AG08395 (cell line): ENCODE measurements at regions not wholly inside any gene's neighbourhood (a gene's known extent, or its start where the extent isn't known, plus 50 kb on each side); places are given as distances from the start of the nearest gene placed in this dataset.

Source experiments
- DNase-seq: peaks from one replicate; pipeline ENCODE4 v3.0.0; 2012; ENCODE audit warnings: mixed read lengths, low spot score

GRCh38 chr3:30356866-30357753 is 249.3 kb upstream of the TGFBR2 start:
- no peak for DNase-seq

- DNase-seq = no peak
Measured at GRCh38 chr3:30357897-30358296, 248.5 kb upstream of the TGFBR2 start.

- no peak for DNase-seq
Measured at GRCh38 chr3:30358871-30359270, 247.5 kb upstream of the TGFBR2 start.

- DNase-seq = peak; percentile 59
Measured at GRCh38 chr3:30368978-30369377, 237.4 kb upstream of the TGFBR2 start.

- DNase-seq = peak; percentile 22
Measured at GRCh38 chr3:30370681-30371271, 235.6 kb upstream of the TGFBR2 start.

- DNase-seq = no peak
Measured at GRCh38 chr3:30372837-30373236, 233.6 kb upstream of the TGFBR2 start.

- DNase-seq = no peak
Measured at GRCh38 chr3:30384546-30385072, 221.8 kb upstream of the TGFBR2 start.

- DNase-seq = no peak
Measured at GRCh38 chr3:30393079-30393478, 213.3 kb upstream of the TGFBR2 start.

GRCh38 chr3:30397030-30397429 is 209.4 kb upstream of the TGFBR2 start:
- no peak for DNase-seq

GRCh38 chr3:30399394-30400181 is 206.8 kb upstream of the TGFBR2 start:
- no peak for DNase-seq

GRCh38 chr3:30400926-30401325 is 205.5 kb upstream of the TGFBR2 start:
- DNase-seq = no peak

GRCh38 chr3:30401971-30402370 is 204.4 kb upstream of the TGFBR2 start:
- DNase-seq = peak; percentile 21

- no peak for DNase-seq
Measured at GRCh38 chr3:30407651-30408050, 198.8 kb upstream of the TGFBR2 start.

GRCh38 chr3:30408105-30408557 is 198.3 kb upstream of the TGFBR2 start:
- DNase-seq = no peak

GRCh38 chr3:30418443-30418842 is 188.0 kb upstream of the TGFBR2 start:
- no peak for DNase-seq

GRCh38 chr3:30421266-30421665 is 185.1 kb upstream of the TGFBR2 start:
- no peak for DNase-seq

- DNase-seq = peak; percentile 73
Measured at GRCh38 chr3:30426293-30426993, 180.0 kb upstream of the TGFBR2 start.

- peak; percentile 58 for DNase-seq
Measured at GRCh38 chr3:30428251-30428650, 178.2 kb upstream of the TGFBR2 start.

GRCh38 chr3:30435861-30436331 is 170.5 kb upstream of the TGFBR2 start:
- DNase-seq = peak; percentile 12

- no peak for DNase-seq
Measured at GRCh38 chr3:30437171-30437601, 169.2 kb upstream of the TGFBR2 start.

- no peak for DNase-seq
Measured at GRCh38 chr3:30438126-30438525, 168.3 kb upstream of the TGFBR2 start.
